Gastroesophageal sphincter (tissue), 4 donors: ENCODE measurements at regions not wholly inside any gene's neighbourhood (a gene's known extent, or its start where the extent isn't known, plus 50 kb on each side); places are given as distances from the start of the nearest gene placed in this dataset.
"Not testable (repeated sequence)": the region's sequence is repeated elsewhere in the genome, so short reads cannot be mapped to it uniquely, and the experiment has no call there.

ENCODE experiments used
- ATAC-seq: fragments of 150-250 bp; one replicate; pipeline ENCODE4 v1.9.1; 2016; ENCODE audit warnings: mild to moderate bottlenecking, moderate library complexity
- H3K27ac ChIP-seq, 4 donors: fragments of 200-600 bp; sonication (generic) in 3 of 4; 1 replicate in 3 of 4; 2 replicates in 1 of 4; pipeline ENCODE4 v1.5.1; 2016 to 2019
- H3K27me3 ChIP-seq: fragments of 200-600 bp; sonication (generic); one replicate; pipeline ENCODE4 v1.5.1; 2019
- H3K36me3 ChIP-seq, 2 donors: fragments of 200-600 bp; sonication (generic); one replicate each; pipeline ENCODE4 v1.5.1; 2019; ENCODE audit warnings: control low read depth in 1 of 2
- H3K4me1 ChIP-seq, 3 donors: fragments of 200-600 bp; sonication (generic); 1 replicate in 2 of 3; 2 replicates in 1 of 3; pipeline ENCODE4 v1.5.1; 2016 to 2019; ENCODE audit warnings: control low read depth in 2 of 3
- H3K4me3 ChIP-seq, 2 donors: fragments of 200-600 bp; sonication (generic); one replicate each; pipeline ENCODE4 v1.5.1; 2019; ENCODE audit warnings: mild to moderate bottlenecking in 1 of 2, moderate library complexity in 1 of 2
- H3K9me3 ChIP-seq, 3 donors: fragments of 200-600 bp; sonication (generic); one replicate each; pipeline ENCODE4 v1.5.1; 2017 to 2019; ENCODE audit warnings: control low read depth in 2 of 3
- CTCF ChIP-seq, 4 experiments: fragments of 200-600 bp in 2 of 4; fragments of 450-650 bp in 2 of 4; sonication (generic) in 1 of 4; IDR thresholded peaks; one replicate each; pipeline ENCODE4 v1.5.1; 2017 to 2019; ENCODE audit warnings: antibody characterized with exemption in 4 of 4, mild to moderate bottlenecking in 2 of 4, moderate library complexity in 2 of 4
- EP300 ChIP-seq: sonication (generic); formaldehyde crosslinking; IDR thresholded peaks from one replicate; pipeline ENCODE4 v1.6.1; 2017; ENCODE audit warnings: antibody characterized with exemption, mild to moderate bottlenecking
- POLR2A ChIP-seq, 2 donors: fragments of 450-650 bp; IDR thresholded peaks; one replicate each; pipeline ENCODE4 v1.6.1; 2017; ENCODE audit warnings: antibody characterized with exemption in 2 of 2, mild to moderate bottlenecking in 2 of 2, moderate library complexity in 1 of 2
- POLR2AphosphoS5 ChIP-seq: sonication (generic); formaldehyde crosslinking; IDR thresholded peaks from one replicate; pipeline ENCODE4 v1.6.1; 2017; ENCODE audit warnings: antibody characterized with exemption
- WGBS, 2 donors: methylation state at CpG; one replicate each; pipeline ENCODE4 v1.1.5; 2018; ENCODE audit warnings: low coverage in 1 of 2; 5-methylcytosine and 5-hydroxymethylcytosine counted together
- small RNA-seq, 4 donors: library from RNA; depleted of rRNA; stranded (forward); fragments of <200 nt; gene quantifications; one replicate each; pipeline ENCODE3, GENCODE V24; 2016

GRCh38 chr10:113499806-113500205, 53.0 kb upstream of the HABP2 start:
- ATAC-seq: no peak
- Histone ChIP-seq H3K27me3 (no peaks in the 10 kb centered on the region), H3K27ac (no peak overlapping the region), H3K36me3 (no peaks in the 10 kb centered on the region), H3K4me1 (peaks cover 0 to 18% (median 4%) of the 10 kb centered on the region in 3 donors), H3K9me3 (no peaks in the 10 kb centered on the region), H3K4me3 (no peak overlapping the region)
- TF ChIP-seq EP300 (no peak), POLR2AphosphoS5 (no peak), CTCF (IDR thresholded peaks at IDR 0.05) (no peak), POLR2A (IDR thresholded peaks at IDR 0.05) (no peak)
- 87 to 100% methylated on average over 1 to 4 of the region's 5 CpGs for WGBS, 2 donors

- H3K4me1 ChIP-seq, H3K27me3 ChIP-seq, ATAC-seq, H3K27ac ChIP-seq, H3K4me3 ChIP-seq, H3K9me3 ChIP-seq, H3K36me3 ChIP-seq: not testable (repeated sequence)
- WGBS, 2 donors: 95 to 100% methylated on average over 3 of the region's 6 CpGs
Observed at GRCh38 chr10:113501031-113501430, 51.8 kb upstream of the HABP2 start.

Small RNA genes in the stretch of these regions (small RNA-seq; reads per million reads assigned to genes)
- 0 reads per million in 4 donors for gene RNU7-165P
